Activated naive CD4-positive, alpha-beta T cell treated with anti-CD3 and anti-CD28 coated beads, Interleukin-2, amount 50 U/mL, for 72 hours (primary cell): ENCODE measurements at regions not wholly inside any gene's neighbourhood (a gene's known extent, or its start where the extent isn't known, plus 50 kb on each side); places are given as distances from the start of the nearest gene placed in this dataset.

Source experiments
- ATAC-seq, 2 donors: fragments of 150-1000 bp; cut with Tn5 transposase; 2 replicates each; pipeline ENCODE4 v1.10.0; 2021; ENCODE audit warnings: mild to moderate bottlenecking in 2 of 2, moderate library complexity in 2 of 2
- DNase-seq, 2 donors: peaks; one replicate each; pipeline ENCODE4 v3.0.0; 2021 to 2022; ENCODE audit warnings: low spot score in 2 of 2
- H3K27ac Mint-ChIP-seq, 2 donors: one replicate each; pipeline ENCODE4 v1.8.0; 2022; ENCODE audit warnings: mild to moderate bottlenecking in 2 of 2, mixed read lengths in 2 of 2
- H3K36me3 Mint-ChIP-seq, 2 donors: one replicate each; pipeline ENCODE4 v1.8.0; 2022; ENCODE audit warnings: mixed read lengths in 2 of 2
- H3K9me3 Mint-ChIP-seq, 2 donors: one replicate each; pipeline ENCODE4 v1.8.0; 2022; ENCODE audit warnings: mixed read lengths in 2 of 2

DNA sequence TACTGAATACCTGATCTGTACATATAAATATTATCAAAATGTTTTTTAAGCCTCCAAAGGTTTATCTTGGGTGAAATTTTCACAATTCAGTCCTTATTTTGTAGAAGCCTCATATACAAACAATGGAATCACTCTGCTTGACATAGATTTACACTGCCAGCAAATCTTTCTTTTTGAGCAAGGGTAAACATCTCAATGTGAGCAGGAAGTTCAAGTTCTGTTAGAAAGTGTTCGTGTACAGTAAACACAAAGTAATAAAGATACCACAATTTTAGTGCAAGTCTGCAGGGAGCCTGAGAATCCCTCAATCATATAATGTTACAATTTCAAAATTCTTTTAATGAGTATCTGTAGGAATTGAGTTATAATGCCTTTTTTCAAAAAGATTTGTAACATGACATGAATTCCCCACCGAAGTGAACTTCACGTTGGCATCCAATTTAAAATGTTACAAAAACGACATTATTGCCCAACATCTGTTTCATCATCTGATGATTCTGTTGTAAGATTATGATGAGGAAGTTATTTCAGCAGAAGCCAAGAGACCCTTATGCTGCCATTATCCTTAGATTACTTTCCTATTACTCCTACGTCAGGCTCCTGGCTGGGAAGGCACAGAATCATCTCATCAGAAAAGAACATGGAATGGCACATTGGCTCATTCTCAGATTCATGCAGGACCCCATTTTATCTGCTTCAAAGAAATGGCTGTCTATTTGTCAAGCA lies 283.9 kb upstream of the ACVR2A start:
- Mint-ChIP-seq H3K9me3 (peaks cover 5 to 18% of the 10 kb centered on the region in 2 donors), H3K27ac (no peak overlapping the region), H3K36me3 (no peaks in the 10 kb centered on the region)
- no peak for ATAC-seq
- DNase-seq: no peak

DNA sequence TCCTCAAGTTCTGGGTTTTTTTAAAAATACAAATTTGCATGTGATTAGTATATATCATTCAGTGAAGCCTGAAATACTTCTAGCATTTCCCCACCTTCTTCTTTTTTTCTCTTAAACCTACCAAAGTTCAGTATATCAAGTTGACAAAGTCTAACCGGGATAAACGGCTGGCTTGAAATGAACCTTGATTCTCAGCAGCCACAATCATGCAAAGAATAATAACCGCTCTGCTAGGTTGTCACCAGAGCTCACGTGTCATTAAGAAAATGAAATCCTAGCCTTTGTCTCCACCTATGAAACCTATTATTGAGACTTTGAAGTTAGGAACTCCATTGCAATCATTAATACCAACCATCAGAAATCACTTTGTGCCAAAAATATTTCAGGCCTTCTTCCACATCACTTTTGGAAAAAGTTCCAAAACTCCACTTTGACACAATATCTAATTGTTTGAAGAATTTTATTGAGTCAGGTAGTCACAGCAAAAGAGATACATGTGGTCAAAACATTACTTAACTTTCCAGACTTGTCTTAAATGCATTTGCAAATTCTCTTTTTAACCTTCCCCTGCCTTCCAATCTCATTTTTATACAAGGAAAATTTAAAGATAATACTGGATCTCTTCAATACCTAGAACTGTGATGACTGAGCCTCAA lies 285.6 kb upstream of the ACVR2A start:
- DNase-seq: no peak
- Mint-ChIP-seq H3K27ac (no peak overlapping the region), H3K9me3 (peaks cover under 1 to 7% of the 10 kb centered on the region in 2 donors), H3K36me3 (no peaks in the 10 kb centered on the region)
- no peak for ATAC-seq

DNA sequence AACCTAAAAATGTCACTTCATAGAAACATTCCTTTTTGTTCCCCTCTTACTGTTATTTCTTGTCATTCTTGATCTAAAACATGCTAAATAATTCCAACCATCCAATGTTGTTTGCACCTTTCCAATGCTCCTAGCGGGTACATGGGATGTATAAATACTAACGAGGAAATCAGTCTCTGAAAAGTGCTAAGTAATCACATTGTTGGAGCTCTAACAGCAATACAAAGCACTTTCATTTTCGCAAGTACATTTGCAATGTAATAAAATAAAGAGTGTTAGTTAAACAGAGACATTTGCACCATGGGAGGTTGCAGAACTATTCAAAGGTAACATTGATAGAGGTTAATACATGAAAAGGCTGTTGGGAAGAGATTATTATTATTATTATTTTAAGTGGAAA lies 286.2 kb upstream of the ACVR2A start:
- Mint-ChIP-seq H3K9me3 (peaks cover 0 to 6% of the 10 kb centered on the region in 2 donors), H3K27ac (peak overlapping the region in 1 of 2 donors; percentile 18), H3K36me3 (no peaks in the 10 kb centered on the region)
- ATAC-seq (no peak), DNase-seq (no peak)

DNA sequence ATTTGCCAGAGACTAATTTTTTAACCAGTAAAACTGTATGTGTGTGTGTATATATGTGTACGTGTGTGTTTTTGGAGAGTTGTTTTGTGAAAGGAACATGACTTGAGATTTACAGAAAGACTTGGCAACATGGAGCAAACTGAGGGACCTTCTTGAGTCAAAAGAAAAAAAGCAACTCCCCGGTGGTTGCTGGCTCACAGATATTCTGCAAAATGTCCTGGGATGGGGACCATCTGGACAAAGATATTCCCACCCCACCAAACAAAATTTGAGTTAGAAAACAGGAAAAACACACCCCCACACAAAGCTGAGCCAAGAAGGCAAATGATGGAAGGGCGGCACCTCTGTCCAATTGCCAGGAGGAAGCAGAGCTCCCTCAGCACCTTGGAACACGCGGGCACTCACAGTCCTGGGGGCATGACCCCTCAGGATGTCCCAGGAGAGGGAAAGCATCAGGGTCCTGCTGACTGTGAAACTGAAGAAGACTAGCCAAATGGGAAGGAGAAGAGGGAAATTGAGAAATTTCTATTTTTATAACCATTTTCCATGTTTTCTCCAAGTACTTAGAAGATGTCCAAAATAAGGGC lies 290.2 kb upstream of the ACVR2A start:
- no peak for ATAC-seq

DNA sequence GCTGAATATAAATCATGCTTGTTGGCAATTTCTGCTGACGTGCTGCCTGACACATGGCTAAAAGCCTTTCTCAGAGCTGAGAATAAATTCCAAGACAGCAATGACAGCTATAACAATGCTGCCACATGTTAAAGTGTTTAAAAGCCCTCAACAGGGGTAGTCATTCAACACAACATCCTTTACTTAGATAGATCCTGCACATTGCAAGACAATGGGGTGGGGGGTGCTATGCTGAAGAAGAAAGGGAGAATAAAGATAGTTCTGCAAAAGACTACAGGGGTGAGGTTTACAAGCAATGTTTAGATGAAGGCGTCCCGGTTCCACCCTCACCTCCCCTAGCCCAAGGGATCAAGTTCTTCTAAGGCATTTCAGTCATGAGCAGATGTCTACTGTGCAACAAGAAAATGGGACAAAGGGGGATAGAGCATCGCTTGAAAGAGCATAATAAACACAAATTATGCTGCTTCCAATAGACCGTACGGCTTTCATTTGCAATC lies 291.0 kb upstream of the ACVR2A start:
- Mint-ChIP-seq H3K9me3 (peaks cover 0 to 6% of the 10 kb centered on the region in 2 donors), H3K36me3 (peaks cover 0 to 4% of the 10 kb centered on the region in 2 donors), H3K27ac (no peak overlapping the region)
- ATAC-seq (no peak), DNase-seq (no peak)

More for the DNA sequence above, 290.2 kb upstream of the ACVR2A start:
- H3K27ac Mint-ChIP-seq: no peak overlapping the region
- DNase-seq: no peak
- peaks cover 0 to 4% of the 10 kb centered on the region in 2 donors for H3K36me3 Mint-ChIP-seq
- H3K9me3 Mint-ChIP-seq: peaks cover 0 to 6% of the 10 kb centered on the region in 2 donors

DNA sequence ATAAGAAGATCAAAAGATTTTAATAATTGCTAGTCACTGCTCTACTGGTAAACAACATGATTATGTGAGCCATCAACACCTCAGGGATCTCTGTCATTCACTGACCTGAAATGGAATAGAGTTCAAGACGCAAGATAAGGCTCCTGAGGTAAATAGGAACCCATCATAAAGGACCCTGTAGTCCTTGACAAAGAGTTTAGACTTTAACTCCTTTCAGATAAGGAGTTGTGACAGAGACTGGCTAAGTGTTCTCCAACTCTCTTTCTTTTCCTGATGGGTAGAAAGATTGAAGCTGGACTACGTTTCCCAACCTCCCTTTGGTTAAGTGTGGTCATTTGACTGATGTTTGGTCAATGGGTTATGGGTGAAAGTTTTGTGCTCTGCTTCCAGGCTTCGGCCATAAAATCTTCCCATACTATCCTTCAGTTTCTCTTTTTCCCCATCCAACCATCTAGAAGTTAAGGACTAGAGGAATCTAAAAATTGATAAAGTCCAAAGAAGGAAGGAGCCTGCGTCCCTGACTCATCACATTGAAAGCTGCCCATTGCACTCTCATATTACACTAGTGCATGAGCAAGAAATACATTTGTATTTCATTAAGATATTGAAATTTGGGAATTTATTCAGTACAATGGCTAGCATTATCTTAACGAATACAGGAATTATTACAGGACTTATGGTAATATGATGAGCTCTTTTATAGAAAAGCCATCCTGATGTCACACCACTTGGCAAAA lies 293.7 kb upstream of the ACVR2A start:
- H3K27ac Mint-ChIP-seq: no peak overlapping the region
- peaks cover 5 to 9% of the 10 kb centered on the region in 2 donors for H3K9me3 Mint-ChIP-seq
- peaks cover 0 to 10% of the 10 kb centered on the region in 2 donors for H3K36me3 Mint-ChIP-seq
- DNase-seq (no peak), ATAC-seq (no peak)

DNA sequence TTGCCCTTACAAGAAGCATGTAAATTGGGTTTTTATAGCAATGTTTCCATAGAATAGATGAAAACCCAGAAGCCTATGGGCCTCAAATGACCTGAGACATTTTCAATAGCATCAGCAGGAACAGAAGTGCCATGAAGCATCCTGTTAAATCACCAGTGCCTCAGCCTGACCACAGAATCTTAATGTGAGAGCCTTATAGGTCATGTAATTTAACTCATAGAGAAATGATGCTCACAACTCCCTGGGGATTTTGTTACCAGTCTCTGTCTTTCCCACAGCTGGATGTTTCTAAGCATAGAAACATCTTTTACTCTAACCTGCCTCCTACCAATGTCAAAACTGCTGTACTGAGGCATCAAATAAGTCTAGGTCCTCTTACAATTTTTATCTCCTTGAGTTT lies 295.8 kb upstream of the ACVR2A start:
- Mint-ChIP-seq H3K36me3 (peaks cover 0 to 10% of the 10 kb centered on the region in 2 donors), H3K9me3 (peaks cover 8 to 11% of the 10 kb centered on the region in 2 donors), H3K27ac (no peak overlapping the region)
- DNase-seq (no peak), ATAC-seq (no peak)

DNA sequence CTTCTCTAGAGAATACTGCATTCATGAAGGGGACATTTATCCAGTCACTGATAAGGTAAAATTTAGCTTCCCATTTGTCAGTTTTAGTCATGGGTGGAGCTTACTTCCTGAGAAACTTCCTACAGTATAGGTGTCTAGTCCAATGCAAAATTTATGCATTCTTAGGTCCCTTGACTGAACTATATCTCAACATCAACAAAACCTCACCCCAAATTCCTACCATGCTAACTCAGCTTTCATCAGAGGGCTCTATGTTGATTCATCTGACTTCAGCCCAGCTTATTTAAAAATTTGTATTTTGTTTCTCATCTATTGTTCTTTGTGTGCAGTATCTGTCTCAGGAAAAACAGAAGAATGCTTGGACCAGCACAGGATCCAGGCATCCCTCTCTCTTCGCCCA lies 296.4 kb upstream of the ACVR2A start:
- ATAC-seq (no peak), DNase-seq (no peak)
- H3K9me3 Mint-ChIP-seq: peaks cover 8 to 11% of the 10 kb centered on the region in 2 donors
- no peak overlapping the region for H3K27ac Mint-ChIP-seq
- peaks cover 0 to 10% of the 10 kb centered on the region in 2 donors for H3K36me3 Mint-ChIP-seq

DNA sequence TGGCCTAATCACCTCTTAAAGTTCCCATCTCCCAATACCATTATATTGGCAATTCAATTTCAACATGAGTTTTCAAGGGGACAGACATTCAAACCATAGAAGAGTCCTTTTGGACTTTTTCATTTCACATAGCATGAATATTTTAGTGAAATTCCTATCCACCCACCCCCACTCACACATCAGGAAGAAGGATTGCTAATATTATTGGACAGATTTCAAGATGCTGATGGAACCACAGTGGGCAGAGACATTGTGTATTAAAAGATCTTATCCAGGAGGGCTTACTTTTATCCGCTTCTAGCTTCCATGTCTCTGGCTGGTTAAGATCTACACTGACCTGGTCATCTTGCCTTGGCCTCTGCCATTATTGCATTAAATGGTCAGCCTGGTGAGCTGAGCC lies 297.4 kb upstream of the ACVR2A start:
- ATAC-seq (no peak), DNase-seq (no peak)
- peaks cover 8 to 11% of the 10 kb centered on the region in 2 donors for H3K9me3 Mint-ChIP-seq
- H3K36me3 Mint-ChIP-seq: peaks cover 0 to 6% of the 10 kb centered on the region in 2 donors
- H3K27ac Mint-ChIP-seq: no peak overlapping the region

DNA sequence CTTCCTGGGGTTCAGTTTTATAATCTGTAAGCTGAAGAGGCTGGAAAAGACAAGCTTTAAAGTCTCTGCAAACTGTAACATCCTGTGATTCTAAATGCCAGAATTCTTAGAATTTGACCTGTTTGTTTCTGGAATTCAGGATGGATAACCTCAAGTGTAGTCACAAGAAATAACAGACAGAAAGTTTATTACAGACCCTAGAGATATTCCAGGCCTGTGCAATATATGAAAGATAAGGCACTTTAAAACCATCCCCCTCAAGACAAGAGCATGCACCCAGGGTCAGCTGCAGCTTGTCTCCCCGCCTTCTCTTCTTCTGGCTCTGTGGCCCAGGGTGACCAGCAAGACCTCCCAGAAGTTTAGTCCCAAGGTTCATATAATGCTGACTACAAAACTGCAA lies 298.7 kb upstream of the ACVR2A start:
- Mint-ChIP-seq H3K9me3 (peaks cover 8 to 15% of the 10 kb centered on the region in 2 donors), H3K36me3 (peaks cover 0 to 6% of the 10 kb centered on the region in 2 donors), H3K27ac (no peak overlapping the region)
- DNase-seq (no peak), ATAC-seq (no peak)

DNA sequence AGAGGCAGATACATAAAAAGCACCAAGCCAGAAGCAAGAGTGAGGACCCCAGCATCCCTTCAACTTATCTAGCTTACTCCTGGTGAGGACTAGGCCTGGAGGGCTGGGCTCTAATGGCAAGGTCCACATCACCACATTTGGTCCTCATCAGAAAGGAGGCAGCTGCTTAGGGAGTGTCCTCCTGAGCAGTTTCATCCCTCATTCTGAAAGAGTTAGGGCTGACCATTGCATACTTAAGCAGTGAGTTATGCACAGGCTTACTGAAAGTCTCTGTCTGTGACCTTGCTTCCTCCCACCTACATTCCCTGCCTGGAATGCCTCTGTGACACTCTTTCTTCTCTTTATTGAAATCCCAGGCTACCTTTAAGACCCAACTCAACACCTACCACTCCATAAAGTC lies 301.8 kb upstream of the ACVR2A start:
- H3K27ac Mint-ChIP-seq: no peak overlapping the region
- peaks cover 6 to 13% of the 10 kb centered on the region in 2 donors for H3K9me3 Mint-ChIP-seq
- no peak for DNase-seq
- H3K36me3 Mint-ChIP-seq: peaks cover 0 to 2% of the 10 kb centered on the region in 2 donors
- no peak for ATAC-seq

DNA sequence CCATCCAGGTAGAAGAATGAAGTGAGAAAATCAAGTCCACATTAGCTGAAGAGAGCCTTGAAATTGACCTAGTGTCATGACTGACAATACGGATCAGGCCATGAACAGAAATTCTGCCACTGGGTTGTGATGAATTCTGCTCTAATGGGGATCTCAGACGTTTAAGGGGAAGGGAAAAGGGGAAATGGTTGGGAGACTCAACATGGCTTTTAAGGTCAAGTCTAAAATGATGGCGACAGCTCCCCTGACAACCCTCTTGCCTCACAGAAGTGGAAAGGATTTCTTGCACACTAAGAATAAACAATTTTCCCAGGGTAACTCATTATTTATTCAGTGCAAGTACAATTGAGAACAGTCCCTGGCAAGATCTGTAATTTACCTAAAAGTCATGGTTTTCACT lies 302.5 kb upstream of the ACVR2A start:
- no peaks in the 10 kb centered on the region for H3K36me3 Mint-ChIP-seq

DNA sequence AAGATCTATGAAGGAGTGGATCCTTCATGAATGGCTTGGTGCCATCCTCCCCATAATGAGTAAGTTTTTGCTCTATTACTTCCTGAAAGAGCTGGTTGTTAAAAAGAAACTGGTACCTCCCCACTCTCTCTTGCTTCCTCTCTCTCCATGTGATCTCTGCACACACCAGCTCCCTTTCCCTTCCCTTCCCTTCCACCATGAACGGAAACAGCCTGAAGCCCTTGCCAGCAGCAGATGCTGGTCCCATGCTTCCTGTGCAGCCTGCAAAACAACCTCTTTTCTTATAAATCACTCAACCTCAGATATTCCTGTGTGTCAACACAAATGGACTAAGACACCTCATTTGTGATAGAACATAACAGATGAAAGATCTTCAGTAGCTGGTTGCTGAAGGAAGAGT lies 303.5 kb upstream of the ACVR2A start:
- Mint-ChIP-seq H3K27ac (peak overlapping the region in 1 of 2 donors; percentile 23), H3K9me3 (peaks cover 3 to 8% of the 10 kb centered on the region in 2 donors), H3K36me3 (no peaks in the 10 kb centered on the region)
- DNase-seq (no peak), ATAC-seq (no peak)

More for the DNA sequence above, 302.5 kb upstream of the ACVR2A start:
- no peak overlapping the region for H3K27ac Mint-ChIP-seq
- DNase-seq (no peak), ATAC-seq (no peak)
- H3K9me3 Mint-ChIP-seq: peaks cover 3 to 10% of the 10 kb centered on the region in 2 donors

DNA sequence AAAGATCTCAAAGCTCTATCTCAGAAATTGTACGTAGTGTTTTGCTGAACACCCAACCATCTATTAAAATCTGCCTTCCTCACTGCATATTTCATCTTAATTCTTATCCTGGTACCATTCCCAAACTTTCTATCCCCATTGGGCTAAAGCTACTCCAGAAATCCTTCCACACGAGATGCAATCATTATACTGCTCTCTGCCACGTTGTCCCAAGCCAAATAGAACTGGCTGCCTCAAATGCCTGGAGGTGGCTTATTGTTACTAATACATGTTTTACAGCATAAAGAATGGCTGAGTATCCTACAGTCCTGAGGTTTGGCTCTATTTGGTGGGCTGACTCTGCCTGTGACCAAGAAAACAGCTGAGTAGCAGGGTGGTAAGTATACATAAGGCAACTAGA lies 306.0 kb upstream of the ACVR2A start:
- no peak for DNase-seq
- H3K36me3 Mint-ChIP-seq: no peaks in the 10 kb centered on the region
- ATAC-seq: no peak
- no peak overlapping the region for H3K27ac Mint-ChIP-seq
- H3K9me3 Mint-ChIP-seq: peaks cover 0 to 4% of the 10 kb centered on the region in 2 donors

DNA sequence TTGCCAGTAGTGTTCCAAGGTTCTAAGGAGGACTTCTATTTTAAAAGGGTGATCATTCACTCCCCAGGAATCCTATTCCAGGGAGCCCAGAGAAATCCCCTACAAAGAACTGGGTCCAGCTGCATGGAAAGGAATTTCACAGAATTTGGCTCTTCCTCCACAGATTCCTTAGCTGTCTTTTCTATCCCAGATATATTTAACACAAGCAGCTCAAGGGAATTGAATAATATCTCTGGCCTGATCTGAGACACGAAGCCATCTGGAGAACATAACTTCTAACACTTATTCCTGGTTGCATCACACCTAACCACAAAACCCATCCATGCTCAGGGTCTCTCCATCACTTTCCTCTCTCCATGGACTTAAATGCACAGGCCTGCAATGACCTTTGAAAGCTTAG lies 306.7 kb upstream of the ACVR2A start:
- Mint-ChIP-seq H3K9me3 (peaks cover 0 to 4% of the 10 kb centered on the region in 2 donors), H3K36me3 (no peaks in the 10 kb centered on the region), H3K27ac (no peak overlapping the region)
- no peak for ATAC-seq
- no peak for DNase-seq

DNA sequence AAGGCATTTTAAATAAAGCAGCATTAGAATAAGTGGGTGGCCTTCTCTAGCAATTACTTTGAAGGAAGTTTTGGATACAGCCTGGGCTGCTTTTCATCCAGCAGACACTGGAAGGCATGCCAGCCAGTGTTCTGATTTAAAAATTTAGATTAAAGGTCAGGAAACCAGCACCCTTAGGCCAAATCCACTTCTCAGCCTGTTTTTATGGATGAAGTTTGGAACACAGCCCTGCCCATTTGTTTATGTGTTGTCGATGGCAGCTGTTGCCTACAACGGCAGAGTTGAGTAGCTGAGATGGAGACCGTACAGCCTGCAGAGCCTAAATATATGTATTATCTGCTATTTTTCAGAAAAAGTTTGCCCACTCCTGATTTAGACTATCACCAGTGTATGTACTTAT lies 313.6 kb upstream of the ACVR2A start:
- Mint-ChIP-seq H3K36me3 (no peaks in the 10 kb centered on the region), H3K27ac (no peak overlapping the region), H3K9me3 (no peaks in the 10 kb centered on the region)
- ATAC-seq: no peak
- DNase-seq: no peak

DNA sequence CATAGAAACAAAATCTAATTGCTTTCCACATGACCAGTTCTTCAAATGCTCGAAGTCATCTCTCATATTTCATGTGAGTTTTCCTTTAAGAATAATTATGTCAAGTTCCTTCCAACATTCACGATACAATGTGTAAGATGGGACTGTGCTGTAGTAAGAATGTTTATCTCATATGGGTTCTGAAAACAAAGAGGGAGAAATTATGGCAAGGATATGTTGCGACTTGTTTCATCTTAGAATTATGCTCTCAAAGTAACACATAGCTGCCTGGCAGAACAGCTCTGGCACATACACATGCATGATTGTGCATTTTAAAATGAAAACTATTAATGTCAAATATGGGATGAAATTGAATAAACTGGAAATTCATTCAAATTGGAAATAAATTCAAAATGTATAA lies 314.8 kb upstream of the ACVR2A start:
- no peak for ATAC-seq
- H3K9me3 Mint-ChIP-seq: no peaks in the 10 kb centered on the region

More for the DNA sequence above, 314.8 kb upstream of the ACVR2A start:
- DNase-seq: no peak
- H3K36me3 Mint-ChIP-seq: no peaks in the 10 kb centered on the region
- H3K27ac Mint-ChIP-seq: no peak overlapping the region
